Memory B cell (primary cell): ENCODE measurements at regions not wholly inside any gene's neighbourhood (a gene's known extent, or its start where the extent isn't known, plus 50 kb on each side); places are given as distances from the start of the nearest gene placed in this dataset.

Experiments used
- ATAC-seq: fragments of 150-1000 bp; cut with Tn5 transposase; 2 replicates; pipeline ENCODE4 v1.10.0; 2021; ENCODE audit warnings: low read depth, mild to moderate bottlenecking, moderate library complexity
- DNase-seq, 2 donors: peaks; one replicate each; pipeline ENCODE4 v3.0.0; 2022; ENCODE audit warnings: low spot score in 2 of 2
- H3K27ac Mint-ChIP-seq: one replicate; pipeline ENCODE4 v1.8.0; 2022; ENCODE audit warnings: mild to moderate bottlenecking, moderate library complexity, mixed read lengths
- H3K27me3 Mint-ChIP-seq: one replicate; pipeline ENCODE4 v1.8.0; 2022; ENCODE audit warnings: mixed read lengths
- H3K36me3 Mint-ChIP-seq: one replicate; pipeline ENCODE4 v1.8.0; 2022; ENCODE audit warnings: mild to moderate bottlenecking, mixed read lengths
- H3K4me1 Mint-ChIP-seq: one replicate; pipeline ENCODE4 v1.8.0; 2022; ENCODE audit warnings: mixed read lengths
- H3K4me3 Mint-ChIP-seq: one replicate; pipeline ENCODE4 v1.8.0; 2022; ENCODE audit warnings: mild to moderate bottlenecking, moderate library complexity, mixed read lengths
- H3K9me3 Mint-ChIP-seq: one replicate; pipeline ENCODE4 v1.8.0; 2022; ENCODE audit warnings: mixed read lengths

DNA sequence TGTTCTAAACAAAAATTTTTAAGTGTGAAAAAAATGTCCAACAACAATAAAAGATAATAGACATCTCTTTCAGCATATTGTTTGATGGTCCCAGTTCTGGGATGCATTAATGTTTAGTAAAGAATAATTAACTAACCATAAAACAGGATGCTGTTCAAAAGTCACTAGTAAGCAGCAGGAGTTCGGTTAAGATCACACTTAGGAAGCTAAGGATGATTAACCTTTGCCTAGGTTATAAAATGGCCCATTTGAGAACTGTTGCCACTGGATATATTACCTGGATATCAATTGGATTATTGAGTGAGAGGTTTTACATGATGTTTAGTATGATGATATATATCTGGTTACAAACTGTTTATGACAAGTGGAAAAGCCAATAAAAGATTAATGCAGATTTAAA lies 171.7 kb downstream of the ATG4C start:
- no peaks in the 10 kb centered on the region for H3K9me3 Mint-ChIP-seq
- H3K4me1 Mint-ChIP-seq, result no peaks in the 10 kb centered on the region
- ATAC-seq, result no peak

DNA sequence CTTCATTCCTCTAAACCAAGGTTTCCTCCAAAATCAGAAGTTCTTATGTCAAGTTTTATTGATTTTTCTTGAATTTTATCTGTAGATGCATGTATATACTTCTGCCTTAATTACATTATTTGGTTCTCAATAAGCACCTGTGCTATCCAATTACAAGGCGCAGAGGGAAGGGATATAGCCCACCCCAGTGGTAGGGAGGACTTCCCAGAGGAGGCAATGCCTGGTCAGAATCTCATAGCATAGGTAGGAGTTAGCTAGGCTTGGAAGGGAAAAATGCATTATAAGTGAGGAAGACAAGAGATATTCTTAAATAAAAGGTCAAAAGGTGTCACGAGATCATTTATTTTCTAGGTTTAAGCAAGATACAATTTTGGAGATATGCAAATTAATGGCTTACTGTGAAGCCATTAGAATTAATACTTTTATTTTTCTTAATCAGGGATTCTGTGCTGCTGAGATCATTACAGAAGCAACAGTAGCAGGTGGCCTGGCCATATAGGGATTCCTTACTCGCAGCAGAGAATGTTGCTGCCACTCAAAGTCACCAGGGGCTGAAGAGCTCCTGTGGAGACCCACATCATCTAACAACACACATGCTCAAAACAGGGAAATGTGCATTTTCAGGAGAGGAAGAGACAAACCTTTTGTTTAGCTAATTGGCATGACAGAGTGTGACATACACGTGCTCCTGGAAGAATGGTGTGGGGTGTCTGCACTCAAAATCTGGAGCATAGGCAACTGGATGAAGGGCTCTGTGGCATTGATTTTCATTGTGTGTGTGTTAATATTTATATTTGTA lies 178.3 kb downstream of the ATG4C start:
- Mint-ChIP-seq H3K27me3 (peaks cover 10% of the 10 kb centered on the region), H3K27ac (no peak overlapping the region), H3K9me3 (no peaks in the 10 kb centered on the region), H3K36me3 (no peaks in the 10 kb centered on the region), H3K4me3 (no peak overlapping the region), H3K4me1 (no peaks in the 10 kb centered on the region)
- ATAC-seq (no peak), DNase-seq (no peak)

More for the DNA sequence above, 171.7 kb downstream of the ATG4C start:
- Mint-ChIP-seq H3K27me3 (peaks cover 6% of the 10 kb centered on the region), H3K36me3 (no peaks in the 10 kb centered on the region), H3K4me3 (no peak overlapping the region), H3K27ac (no peak overlapping the region)
- DNase-seq, result no peak

DNA sequence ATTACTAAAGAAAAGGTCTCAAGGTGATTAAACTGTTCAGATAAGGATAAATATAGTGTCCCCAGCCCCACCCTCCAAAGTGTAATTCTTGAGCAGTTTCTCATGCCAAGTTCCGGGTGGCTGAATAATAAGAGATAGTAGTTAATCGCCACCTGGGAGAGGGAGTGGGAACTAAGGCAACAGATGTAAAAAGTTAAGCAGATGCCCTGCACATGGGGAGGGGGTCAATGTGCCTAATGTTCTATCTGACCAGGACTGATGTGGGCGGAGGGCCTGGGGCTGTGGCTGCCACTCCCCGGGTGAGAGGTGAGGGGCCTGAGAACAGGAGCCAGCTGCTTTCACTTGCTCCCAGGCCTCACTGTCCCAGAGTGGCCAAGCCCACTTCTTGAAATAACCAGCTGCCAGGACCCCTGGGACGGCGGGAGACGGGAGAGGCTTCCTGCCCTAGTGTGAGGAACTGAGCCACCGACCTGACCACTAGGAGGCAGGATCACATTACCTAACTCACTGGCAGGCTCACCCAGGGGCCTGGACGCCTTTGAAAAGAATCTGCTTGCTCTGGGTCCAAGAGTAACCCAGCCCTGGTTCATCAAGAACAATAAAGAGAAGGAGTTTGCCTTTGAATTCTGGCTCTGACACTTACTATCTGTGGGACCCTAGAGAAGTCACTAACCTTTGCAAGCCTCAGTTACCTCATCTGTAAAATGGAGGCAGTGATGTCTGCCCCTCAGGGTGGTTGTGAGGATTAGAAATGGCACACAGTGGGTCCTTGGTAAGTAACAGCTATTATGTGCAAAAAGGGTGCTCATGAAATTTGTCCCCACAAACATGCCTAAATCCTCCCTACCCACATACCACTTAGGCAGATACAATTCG lies 179.2 kb downstream of the ATG4C start:
- H3K27ac Mint-ChIP-seq, result no peak overlapping the region
- no peak overlapping the region for H3K4me3 Mint-ChIP-seq
- H3K36me3 Mint-ChIP-seq, result no peaks in the 10 kb centered on the region
- H3K9me3 Mint-ChIP-seq, result no peaks in the 10 kb centered on the region
- H3K27me3 Mint-ChIP-seq, result peaks cover 13% of the 10 kb centered on the region
- no peak for ATAC-seq
- DNase-seq, result no peak
- no peaks in the 10 kb centered on the region for H3K4me1 Mint-ChIP-seq

DNA sequence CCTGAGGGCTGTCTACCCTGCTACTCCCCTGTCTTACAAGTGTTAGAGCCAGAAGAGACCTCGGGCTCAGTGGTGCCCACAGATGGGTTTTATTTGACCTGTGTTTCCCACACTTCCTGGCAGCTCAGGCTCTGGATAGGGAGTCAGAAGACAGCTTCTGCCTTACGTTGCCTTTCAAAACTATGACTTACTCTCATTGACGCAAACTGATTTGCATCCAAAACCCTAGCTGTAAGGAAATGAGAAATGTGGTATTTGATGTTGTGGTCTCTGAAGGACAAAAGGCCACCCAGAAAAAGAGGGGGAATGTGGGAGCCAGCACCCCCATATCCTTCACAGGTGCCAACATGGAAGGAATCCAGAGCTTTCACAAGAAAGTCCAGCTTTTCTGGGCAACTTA lies 180.2 kb downstream of the ATG4C start:
- Mint-ChIP-seq H3K27ac (no peak overlapping the region), H3K4me1 (no peaks in the 10 kb centered on the region), H3K27me3 (peaks cover 16% of the 10 kb centered on the region), H3K36me3 (no peaks in the 10 kb centered on the region), H3K4me3 (no peak overlapping the region), H3K9me3 (no peaks in the 10 kb centered on the region)
- no peak for ATAC-seq
- DNase-seq, result no peak

DNA sequence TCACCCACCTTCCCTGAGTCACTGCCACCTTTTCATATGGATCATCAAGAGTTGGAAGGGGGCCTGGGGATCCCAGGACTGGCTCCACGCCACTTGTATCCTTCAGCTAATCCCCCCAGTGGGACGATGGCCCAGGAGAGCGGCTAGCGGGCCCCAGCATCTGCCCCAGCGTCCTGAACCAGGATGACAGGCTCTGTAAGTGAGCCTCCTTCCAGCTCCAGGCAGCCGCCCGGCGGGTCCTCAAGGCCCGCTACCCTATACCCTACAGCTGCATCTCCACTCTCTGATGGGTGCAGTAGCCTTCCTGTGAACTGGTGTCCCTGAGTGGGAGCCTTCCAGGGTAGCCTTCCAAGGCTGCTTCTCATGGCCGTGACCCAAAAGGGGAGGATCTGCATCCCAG lies 183.1 kb downstream of the ATG4C start:
- ATAC-seq, result no peak
- H3K4me3 Mint-ChIP-seq, result no peak overlapping the region
- H3K9me3 Mint-ChIP-seq, result no peaks in the 10 kb centered on the region
- no peak for DNase-seq
- no peaks in the 10 kb centered on the region for H3K36me3 Mint-ChIP-seq
- no peak overlapping the region for H3K27ac Mint-ChIP-seq
- peaks cover 20% of the 10 kb centered on the region for H3K27me3 Mint-ChIP-seq
- no peaks in the 10 kb centered on the region for H3K4me1 Mint-ChIP-seq

DNA sequence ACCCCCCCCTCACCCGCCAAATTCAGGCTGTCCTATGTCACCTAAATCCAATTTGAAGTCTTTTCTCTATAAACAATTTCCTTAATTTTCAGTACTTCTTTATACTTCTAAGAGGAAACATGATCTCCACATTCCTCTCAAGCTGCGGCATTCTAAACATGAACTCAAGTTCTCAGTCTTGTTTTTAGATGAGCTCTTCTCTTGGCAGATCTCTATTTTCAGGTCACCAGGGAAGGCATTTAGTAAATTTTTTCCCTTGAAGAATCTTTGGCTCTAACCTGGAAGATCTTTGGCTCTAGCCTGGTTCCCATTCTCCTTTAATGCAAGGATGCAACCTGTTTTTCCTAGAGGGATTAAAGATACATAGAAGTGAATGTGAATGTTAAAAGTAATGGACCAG lies 193.4 kb downstream of the ATG4C start:
- Mint-ChIP-seq H3K9me3 (no peaks in the 10 kb centered on the region), H3K36me3 (no peaks in the 10 kb centered on the region), H3K4me3 (no peak overlapping the region), H3K27me3 (no peaks in the 10 kb centered on the region), H3K4me1 (no peaks in the 10 kb centered on the region), H3K27ac (no peak overlapping the region)
- DNase-seq, result no peak
- no peak for ATAC-seq

DNA sequence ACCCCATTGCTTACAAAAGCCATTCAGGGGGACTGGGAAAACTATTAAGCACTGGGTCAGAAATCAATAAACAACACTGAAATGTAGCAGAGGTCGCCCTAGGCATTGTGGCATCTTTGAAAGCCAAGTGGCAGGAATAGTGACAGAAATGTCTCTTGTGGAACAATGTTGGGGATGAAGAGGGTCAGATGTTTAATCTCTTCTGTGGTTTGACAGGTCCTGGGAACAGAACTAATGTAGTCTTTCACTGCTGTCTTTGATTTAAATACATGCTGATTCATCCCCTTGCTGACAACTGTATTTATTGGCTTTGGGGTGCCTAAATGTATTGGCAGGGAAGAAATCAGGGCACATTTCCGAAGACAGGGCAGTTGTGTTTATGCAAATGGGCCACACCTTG lies 194.8 kb downstream of the ATG4C start:
- Mint-ChIP-seq H3K4me1 (no peaks in the 10 kb centered on the region), H3K27me3 (no peaks in the 10 kb centered on the region), H3K27ac (no peak overlapping the region), H3K36me3 (no peaks in the 10 kb centered on the region), H3K4me3 (no peak overlapping the region), H3K9me3 (no peaks in the 10 kb centered on the region)
- ATAC-seq (no peak), DNase-seq (no peak)

DNA sequence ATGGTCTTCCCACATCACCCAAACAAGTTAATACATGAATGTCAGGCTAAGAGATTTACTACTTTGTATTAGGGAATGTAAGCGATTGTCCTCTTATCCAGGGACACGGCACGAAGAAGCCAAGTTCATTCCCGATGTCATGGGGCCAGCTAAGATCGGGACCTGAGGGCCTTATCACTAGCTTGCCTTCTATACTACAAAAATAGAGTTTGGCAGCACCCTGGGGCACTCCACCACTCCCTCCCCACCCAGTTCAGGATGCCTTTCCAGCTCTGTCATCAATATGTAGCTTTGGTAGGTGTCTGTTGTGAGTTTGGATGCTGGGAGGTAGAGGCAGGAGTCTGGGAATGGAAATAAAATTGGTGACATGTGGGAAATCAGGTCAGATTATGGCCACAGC lies 197.5 kb downstream of the ATG4C start:
- no peak for ATAC-seq
- no peak for DNase-seq
- no peak overlapping the region for H3K27ac Mint-ChIP-seq
- H3K9me3 Mint-ChIP-seq, result no peaks in the 10 kb centered on the region
- no peaks in the 10 kb centered on the region for H3K27me3 Mint-ChIP-seq
- H3K36me3 Mint-ChIP-seq, result no peaks in the 10 kb centered on the region
- H3K4me1 Mint-ChIP-seq, result no peaks in the 10 kb centered on the region
- H3K4me3 Mint-ChIP-seq, result no peak overlapping the region

DNA sequence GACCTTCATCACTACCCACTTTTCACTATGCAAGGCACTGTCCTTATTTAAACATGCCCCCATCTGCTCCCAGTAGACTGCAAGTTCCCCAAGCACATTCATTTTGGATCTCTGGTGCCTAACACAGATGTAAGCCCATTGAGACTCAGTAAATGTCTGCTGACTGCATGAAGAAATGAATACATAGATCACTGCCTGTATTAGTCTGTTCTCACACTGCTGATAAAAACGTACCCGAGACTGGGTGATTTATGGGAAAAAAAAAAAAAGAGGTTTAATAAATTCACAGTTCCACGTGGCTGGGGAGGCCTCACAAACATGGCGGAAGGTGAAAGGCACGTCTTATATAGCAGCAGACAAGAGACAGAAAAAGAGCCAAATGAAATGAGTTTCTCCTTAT lies 204.9 kb downstream of the ATG4C start:
- H3K4me1 Mint-ChIP-seq, result no peaks in the 10 kb centered on the region
- ATAC-seq (no peak), DNase-seq (no peak)
- H3K36me3 Mint-ChIP-seq, result no peaks in the 10 kb centered on the region
- peaks cover 11% of the 10 kb centered on the region for H3K27me3 Mint-ChIP-seq
- no peak overlapping the region for H3K27ac Mint-ChIP-seq
- H3K9me3 Mint-ChIP-seq, result no peaks in the 10 kb centered on the region
- H3K4me3 Mint-ChIP-seq, result no peak overlapping the region

DNA sequence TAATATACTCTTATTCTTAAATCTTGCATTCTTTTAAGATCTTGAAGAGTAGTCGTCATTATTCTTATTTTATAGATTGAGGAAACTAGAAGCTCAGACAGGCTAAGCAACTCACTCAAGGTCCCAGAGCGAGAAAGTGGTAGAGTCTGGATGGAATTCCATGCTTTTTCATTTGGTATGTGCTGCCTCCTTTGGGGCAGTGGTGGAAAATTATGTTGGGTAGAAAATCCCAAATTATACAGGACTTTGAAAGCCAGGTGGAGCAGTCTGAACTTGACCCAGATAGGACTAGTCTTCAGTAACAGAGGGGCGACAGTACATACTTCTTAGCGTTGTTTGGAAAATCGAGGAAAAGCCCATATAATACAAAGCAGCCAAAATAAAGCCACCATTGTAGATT lies 205.6 kb downstream of the ATG4C start:
- Mint-ChIP-seq H3K27ac (no peak overlapping the region), H3K27me3 (peaks cover 11% of the 10 kb centered on the region), H3K9me3 (no peaks in the 10 kb centered on the region), H3K36me3 (no peaks in the 10 kb centered on the region), H3K4me1 (no peaks in the 10 kb centered on the region), H3K4me3 (no peak overlapping the region)
- ATAC-seq (no peak), DNase-seq (no peak)

DNA sequence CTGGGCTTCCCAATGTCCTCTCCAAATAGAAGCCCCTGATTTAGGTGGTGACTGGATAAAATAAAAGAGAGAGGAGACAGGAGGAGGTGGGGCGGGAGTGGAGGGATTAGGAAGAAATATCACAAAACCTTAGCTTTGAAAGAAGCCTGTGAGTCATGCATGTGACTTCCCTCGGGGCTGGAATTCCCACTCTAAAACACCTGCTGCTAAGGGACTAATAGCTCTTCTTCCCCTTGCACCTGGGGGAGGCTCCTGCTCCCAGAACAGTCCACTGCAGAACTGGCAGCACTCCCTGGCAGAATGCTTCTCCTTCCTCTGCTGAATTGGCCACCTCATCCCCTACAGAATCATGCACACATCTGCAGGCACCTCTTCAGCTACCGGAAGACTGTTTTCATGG lies 207.2 kb downstream of the ATG4C start:
- Mint-ChIP-seq H3K4me3 (no peak overlapping the region), H3K36me3 (no peaks in the 10 kb centered on the region), H3K4me1 (no peaks in the 10 kb centered on the region), H3K9me3 (no peaks in the 10 kb centered on the region), H3K27ac (no peak overlapping the region), H3K27me3 (peaks cover 14% of the 10 kb centered on the region)
- no peak for DNase-seq
- ATAC-seq, result no peak

DNA sequence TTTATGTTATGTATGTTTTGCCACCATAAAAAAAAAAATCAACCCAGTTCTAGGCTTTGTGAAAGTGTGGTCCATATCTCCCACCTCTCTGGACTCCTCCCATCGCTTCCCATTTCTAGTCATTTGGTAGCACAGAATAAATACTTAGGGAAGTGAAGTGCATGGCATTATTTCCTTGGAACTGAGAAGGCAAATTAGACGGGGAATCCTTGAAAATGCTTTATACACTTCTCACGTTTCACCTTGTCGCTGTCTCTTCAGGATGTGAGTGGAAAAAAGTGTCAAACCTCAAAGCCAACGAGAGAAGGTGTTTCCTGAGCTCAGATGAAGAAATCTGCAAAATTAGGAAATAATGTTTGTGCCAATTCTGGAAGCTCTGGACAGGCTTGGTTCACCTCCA lies 209.9 kb downstream of the ATG4C start:
- peaks cover 13% of the 10 kb centered on the region for H3K27me3 Mint-ChIP-seq
- no peaks in the 10 kb centered on the region for H3K9me3 Mint-ChIP-seq
- ATAC-seq (no peak), DNase-seq (no peak)
- no peak overlapping the region for H3K4me3 Mint-ChIP-seq
- no peaks in the 10 kb centered on the region for H3K4me1 Mint-ChIP-seq
- H3K27ac Mint-ChIP-seq, result no peak overlapping the region
- no peaks in the 10 kb centered on the region for H3K36me3 Mint-ChIP-seq

DNA sequence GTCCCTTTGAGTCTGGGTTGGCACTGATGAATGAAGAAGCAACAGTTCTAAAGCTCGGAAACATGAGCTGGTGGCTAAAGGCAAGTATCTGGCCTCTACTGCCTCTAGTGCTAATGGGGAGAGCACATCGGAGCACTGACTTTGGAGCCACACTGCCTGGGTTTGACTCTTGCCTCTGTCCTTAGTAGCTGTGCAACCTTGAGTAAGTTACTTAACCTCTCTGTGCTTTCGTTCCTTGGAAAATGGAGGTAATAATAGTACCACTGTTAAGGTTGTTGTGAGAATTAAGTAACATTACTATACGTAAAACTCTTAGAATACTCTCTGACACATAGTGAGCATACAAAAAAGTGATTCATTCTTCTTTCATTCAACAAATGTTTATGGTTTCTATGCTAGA lies 211.2 kb downstream of the ATG4C start:
- H3K27ac Mint-ChIP-seq, result no peak overlapping the region
- ATAC-seq (no peak), DNase-seq (no peak)
- no peak overlapping the region for H3K4me3 Mint-ChIP-seq
- peaks cover 12% of the 10 kb centered on the region for H3K27me3 Mint-ChIP-seq
- no peaks in the 10 kb centered on the region for H3K36me3 Mint-ChIP-seq
- no peaks in the 10 kb centered on the region for H3K4me1 Mint-ChIP-seq
- no peaks in the 10 kb centered on the region for H3K9me3 Mint-ChIP-seq

DNA sequence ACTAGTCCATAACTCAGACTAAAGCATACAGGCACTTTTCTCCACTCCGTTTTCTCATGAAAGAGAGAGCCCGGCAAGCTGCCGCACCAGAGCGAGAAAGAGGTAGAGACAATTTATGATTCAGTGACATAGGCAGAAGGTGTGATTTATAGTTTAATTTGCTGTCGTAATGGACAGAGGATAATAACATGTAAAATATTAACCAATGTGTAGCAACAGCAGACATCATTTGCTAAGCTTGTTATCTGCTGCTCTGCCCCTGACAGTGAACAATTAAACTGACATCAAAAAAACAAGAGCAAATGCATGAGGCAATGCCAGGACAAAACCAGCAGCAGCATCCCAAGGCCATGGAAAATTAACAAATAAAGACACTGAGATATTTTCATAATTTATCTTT lies 214.0 kb downstream of the ATG4C start:
- Mint-ChIP-seq H3K9me3 (no peaks in the 10 kb centered on the region), H3K27me3 (peaks cover 9% of the 10 kb centered on the region), H3K4me1 (no peaks in the 10 kb centered on the region), H3K27ac (no peak overlapping the region), H3K36me3 (no peaks in the 10 kb centered on the region), H3K4me3 (no peak overlapping the region)
- DNase-seq, result no peak
- no peak for ATAC-seq
